ENCODE measurements at regions not wholly inside any gene's neighbourhood (a gene's known extent, or its start where the extent isn't known, plus 50 kb on each side); places are given as distances from the start of the nearest gene placed in this dataset.

DNA sequence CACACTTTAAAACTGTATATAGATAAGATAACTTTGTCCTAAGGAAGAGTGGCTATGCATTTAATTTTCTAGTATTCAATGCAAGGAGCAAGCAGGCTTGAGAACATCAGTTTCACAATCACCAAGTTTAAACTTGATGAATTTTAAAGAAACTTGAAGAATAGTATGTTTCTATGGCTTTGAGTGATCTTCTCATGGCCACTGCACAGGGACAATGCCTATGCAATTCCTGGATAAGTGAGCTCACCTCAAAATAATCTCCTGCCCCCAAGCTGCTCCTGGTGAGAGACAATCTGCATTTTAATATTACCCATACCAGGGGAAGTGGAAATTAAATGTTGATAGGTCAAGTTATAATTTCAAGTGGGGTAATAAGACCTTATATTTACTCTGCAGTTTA lies 376.6 kb upstream of the CBLB start:
- H3K27ac ChIP-seq (ENCODE audit: low read depth in 1 of 2, low read length in 1 of 2): no peak overlapping the region
- H3K36me3 ChIP-seq (ENCODE audit: control insufficient read depth in 2 of 2, insufficient read depth in 2 of 2, low read length in 1 of 2): no peaks in the 10 kb centered on the region
- no peaks in the 10 kb centered on the region for H3K27me3 ChIP-seq (ENCODE audit: control insufficient read depth in 2 of 2, insufficient read depth in 1 of 2, low read length in 1 of 2)
- H3K4me1 ChIP-seq (ENCODE audit: control insufficient read depth in 2 of 2, insufficient read depth in 2 of 2, low read length in 2 of 2): no peaks in the 10 kb centered on the region
- no peak for DNase-seq (ENCODE audit: low read depth in 6 of 9, low spot score in 9 of 9)
- no peak overlapping the region for H3K4me3 ChIP-seq (ENCODE audit: low read length in 2 of 2)
- H3K9me3 ChIP-seq (ENCODE audit: control insufficient read depth in 2 of 2, insufficient read depth in 1 of 2, low read length in 1 of 2): no peaks in the 10 kb centered on the region

- H3K9me3 ChIP-seq (ENCODE audit: control insufficient read depth in 2 of 2, insufficient read depth in 1 of 2, low read length in 1 of 2): peaks cover 0 to 7% of the 10 kb centered on the region in 2 donors
- no peak for DNase-seq (ENCODE audit: low read depth in 6 of 9, low spot score in 9 of 9)
- H3K36me3 ChIP-seq (ENCODE audit: control insufficient read depth in 2 of 2, insufficient read depth in 2 of 2, low read length in 1 of 2): no peaks in the 10 kb centered on the region
- H3K4me3 ChIP-seq (ENCODE audit: low read length in 2 of 2): no peak overlapping the region
- H3K4me1 ChIP-seq (ENCODE audit: control insufficient read depth in 2 of 2, insufficient read depth in 2 of 2, low read length in 2 of 2): no peaks in the 10 kb centered on the region
- 88% methylated on average over 5 of the region's 5 CpGs for WGBS
- no peak overlapping the region for H3K27ac ChIP-seq (ENCODE audit: low read depth in 1 of 2, low read length in 1 of 2)
- no peaks in the 10 kb centered on the region for H3K27me3 ChIP-seq (ENCODE audit: control insufficient read depth in 2 of 2, insufficient read depth in 1 of 2, low read length in 1 of 2)
These were observed 379.3 kb upstream of the CBLB start for GRCh38 chr3:106247902-106248684.

- no peak overlapping the region for H3K27ac ChIP-seq (ENCODE audit: low read depth in 1 of 2, low read length in 1 of 2)
- no peaks in the 10 kb centered on the region for H3K36me3 ChIP-seq (ENCODE audit: control insufficient read depth in 2 of 2, insufficient read depth in 2 of 2, low read length in 1 of 2)
- DNase-seq (ENCODE audit: low read depth in 6 of 9, low spot score in 9 of 9): no peak
- H3K9me3 ChIP-seq (ENCODE audit: control insufficient read depth in 2 of 2, insufficient read depth in 1 of 2, low read length in 1 of 2): peaks cover 0 to 7% of the 10 kb centered on the region in 2 donors
- WGBS: 98% methylated on average over 2 of the region's 2 CpGs
- H3K27me3 ChIP-seq (ENCODE audit: control insufficient read depth in 2 of 2, insufficient read depth in 1 of 2, low read length in 1 of 2): no peaks in the 10 kb centered on the region
- H3K4me1 ChIP-seq (ENCODE audit: control insufficient read depth in 2 of 2, insufficient read depth in 2 of 2, low read length in 2 of 2): no peaks in the 10 kb centered on the region
- no peak overlapping the region for H3K4me3 ChIP-seq (ENCODE audit: low read length in 2 of 2)
These were observed 380.3 kb upstream of the CBLB start for GRCh38 chr3:106249159-106249558.

DNA sequence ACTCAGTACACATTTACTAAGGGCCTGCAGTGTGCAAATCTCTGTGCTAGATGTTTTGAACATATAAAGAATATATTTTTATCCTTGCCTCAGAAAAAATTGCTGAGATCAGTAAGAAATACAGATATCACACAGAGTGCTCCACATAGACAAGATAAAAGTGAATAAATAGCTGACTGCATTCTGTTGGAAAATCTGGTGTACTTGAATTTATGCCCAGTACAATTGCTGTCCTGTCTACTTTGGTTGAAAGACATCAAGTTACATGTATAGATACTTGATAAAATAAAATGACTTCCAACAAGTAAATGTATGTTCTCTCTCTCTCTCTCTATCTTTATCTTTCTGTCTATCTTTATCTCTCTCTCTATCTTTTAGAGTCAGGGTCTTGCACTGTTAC lies 381.2 kb upstream of the CBLB start:
- Histone ChIP-seq H3K4me3 (ENCODE audit: low read length in 2 of 2) (no peak overlapping the region), H3K4me1 (ENCODE audit: control insufficient read depth in 2 of 2, insufficient read depth in 2 of 2, low read length in 2 of 2) (no peaks in the 10 kb centered on the region), H3K27me3 (ENCODE audit: control insufficient read depth in 2 of 2, insufficient read depth in 1 of 2, low read length in 1 of 2) (no peaks in the 10 kb centered on the region), H3K27ac (ENCODE audit: low read depth in 1 of 2, low read length in 1 of 2) (no peak overlapping the region), H3K9me3 (ENCODE audit: control insufficient read depth in 2 of 2, insufficient read depth in 1 of 2, low read length in 1 of 2) (peaks cover 0 to 7% of the 10 kb centered on the region in 2 donors), H3K36me3 (ENCODE audit: control insufficient read depth in 2 of 2, insufficient read depth in 2 of 2, low read length in 1 of 2) (no peaks in the 10 kb centered on the region)
- DNase-seq (ENCODE audit: low read depth in 6 of 9, low spot score in 9 of 9): no peak

DNA sequence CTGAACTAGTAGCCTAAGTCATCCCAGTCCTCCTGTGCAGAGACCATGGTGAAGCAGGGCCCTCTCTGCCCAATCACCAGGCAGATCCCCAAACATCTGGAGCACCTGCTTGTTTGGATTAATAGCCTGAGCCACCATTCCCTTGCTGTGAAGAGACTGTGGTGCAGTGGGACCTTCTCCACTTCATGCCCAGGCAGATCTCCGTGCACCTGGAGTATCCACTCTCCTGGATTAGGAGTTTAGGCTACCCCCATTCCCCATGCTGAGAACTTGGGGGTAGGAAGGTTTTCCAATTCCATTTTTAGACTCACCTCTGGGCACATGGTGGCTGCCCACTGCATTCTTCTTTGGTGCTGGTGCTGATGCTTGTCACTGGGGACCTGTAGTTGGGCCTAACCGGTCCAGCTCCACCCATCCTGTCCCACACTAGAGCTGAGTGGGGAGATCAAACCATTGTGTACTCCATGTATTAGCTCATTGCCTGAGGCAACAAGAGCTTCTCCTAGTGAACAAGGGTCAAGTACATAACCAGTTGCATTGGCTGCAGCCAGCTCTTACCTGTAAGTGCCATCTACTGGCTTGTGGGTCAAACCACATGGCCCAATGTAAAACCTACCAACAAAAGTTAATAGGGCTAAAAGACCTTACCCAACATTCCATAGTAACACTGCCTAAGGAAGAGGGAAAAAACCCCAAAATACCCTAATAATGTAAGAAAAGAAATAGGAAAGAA lies 382.5 kb upstream of the CBLB start:
- DNase-seq (ENCODE audit: low read depth in 6 of 9, low spot score in 9 of 9): no peak
- 95% methylated on average over 2 of the region's 2 CpGs for WGBS
- no peak overlapping the region for H3K4me3 ChIP-seq (ENCODE audit: low read length in 2 of 2)
- no peaks in the 10 kb centered on the region for H3K27me3 ChIP-seq (ENCODE audit: control insufficient read depth in 2 of 2, insufficient read depth in 1 of 2, low read length in 1 of 2)
- H3K27ac ChIP-seq (ENCODE audit: low read depth in 1 of 2, low read length in 1 of 2): no peak overlapping the region
- no peaks in the 10 kb centered on the region for H3K36me3 ChIP-seq (ENCODE audit: control insufficient read depth in 2 of 2, insufficient read depth in 2 of 2, low read length in 1 of 2)
- H3K4me1 ChIP-seq (ENCODE audit: control insufficient read depth in 2 of 2, insufficient read depth in 2 of 2, low read length in 2 of 2): no peaks in the 10 kb centered on the region
- H3K9me3 ChIP-seq (ENCODE audit: control insufficient read depth in 2 of 2, insufficient read depth in 1 of 2, low read length in 1 of 2): peaks cover 0 to 7% of the 10 kb centered on the region in 2 donors

DNA sequence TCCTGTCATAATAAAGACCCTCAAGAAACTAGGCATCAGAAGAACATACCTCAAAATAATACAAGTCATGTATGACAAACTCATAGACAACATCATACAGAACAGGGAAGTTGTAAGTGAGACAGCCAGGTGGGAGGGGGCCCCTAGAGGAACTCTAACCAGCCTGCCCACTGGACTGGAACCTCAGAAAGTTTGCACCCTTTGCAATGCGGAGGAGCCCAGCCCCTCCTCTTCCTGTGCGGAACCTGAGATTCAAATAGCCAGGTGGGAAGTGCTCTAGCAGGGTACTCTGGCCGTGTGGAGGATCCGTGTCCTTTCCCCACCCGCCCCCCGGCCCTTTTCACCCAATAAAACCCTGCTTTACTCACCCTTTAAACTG lies 387.0 kb upstream of the CBLB start:
- no peak overlapping the region for H3K27ac ChIP-seq (ENCODE audit: low read depth in 1 of 2, low read length in 1 of 2)
- peaks cover 0 to 7% of the 10 kb centered on the region in 2 donors for H3K9me3 ChIP-seq (ENCODE audit: control insufficient read depth in 2 of 2, insufficient read depth in 1 of 2, low read length in 1 of 2)
- H3K27me3 ChIP-seq (ENCODE audit: control insufficient read depth in 2 of 2, insufficient read depth in 1 of 2, low read length in 1 of 2): no peaks in the 10 kb centered on the region
- no peak for DNase-seq (ENCODE audit: low read depth in 6 of 9, low spot score in 9 of 9)
- no peak overlapping the region for H3K4me3 ChIP-seq (ENCODE audit: low read length in 2 of 2)
- WGBS: 92% methylated on average over 6 of the region's 6 CpGs
- no peaks in the 10 kb centered on the region for H3K36me3 ChIP-seq (ENCODE audit: control insufficient read depth in 2 of 2, insufficient read depth in 2 of 2, low read length in 1 of 2)
- no peaks in the 10 kb centered on the region for H3K4me1 ChIP-seq (ENCODE audit: control insufficient read depth in 2 of 2, insufficient read depth in 2 of 2, low read length in 2 of 2)

GRCh38 chr3:106256249-106256957 lies 387.6 kb upstream of the CBLB start:
- no peaks in the 10 kb centered on the region for H3K36me3 ChIP-seq (ENCODE audit: control insufficient read depth in 2 of 2, insufficient read depth in 2 of 2, low read length in 1 of 2)
- H3K9me3 ChIP-seq (ENCODE audit: control insufficient read depth in 2 of 2, insufficient read depth in 1 of 2, low read length in 1 of 2): peaks cover 0 to 2% of the 10 kb centered on the region in 2 donors
- DNase-seq (ENCODE audit: low read depth in 6 of 9, low spot score in 9 of 9): no peak
- no peak overlapping the region for H3K27ac ChIP-seq (ENCODE audit: low read depth in 1 of 2, low read length in 1 of 2)
- no peaks in the 10 kb centered on the region for H3K4me1 ChIP-seq (ENCODE audit: control insufficient read depth in 2 of 2, insufficient read depth in 2 of 2, low read length in 2 of 2)
- H3K4me3 ChIP-seq (ENCODE audit: low read length in 2 of 2): no peak overlapping the region
- H3K27me3 ChIP-seq (ENCODE audit: control insufficient read depth in 2 of 2, insufficient read depth in 1 of 2, low read length in 1 of 2): no peaks in the 10 kb centered on the region
- WGBS: 95% methylated on average over 11 of the region's 11 CpGs

GRCh38 chr3:106257172-106257571 lies 388.4 kb upstream of the CBLB start:
- no peak overlapping the region for H3K27ac ChIP-seq (ENCODE audit: low read depth in 1 of 2, low read length in 1 of 2)
- H3K4me3 ChIP-seq (ENCODE audit: low read length in 2 of 2): no peak overlapping the region
- WGBS: 94% methylated on average over 3 of the region's 3 CpGs

DNA sequence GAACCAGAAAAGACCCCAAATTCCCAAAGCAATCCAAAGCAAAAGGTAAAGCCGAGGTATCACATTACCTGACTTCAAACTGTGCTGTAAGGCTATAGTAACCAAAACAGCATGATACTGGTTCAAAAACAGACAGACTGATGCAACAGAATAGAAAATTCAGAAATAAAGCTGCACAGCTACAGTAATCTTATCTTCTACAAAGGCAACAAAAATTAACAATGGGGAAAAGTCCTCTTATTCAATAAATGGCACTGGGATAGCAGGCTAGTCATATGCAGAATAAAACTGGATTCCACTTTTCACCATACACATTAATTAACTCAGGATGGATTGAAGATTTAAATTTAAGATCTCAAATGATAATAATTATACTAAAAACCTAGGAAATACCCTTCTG lies 392.6 kb upstream of the CBLB start:
- no peaks in the 10 kb centered on the region for H3K27me3 ChIP-seq (ENCODE audit: control insufficient read depth in 2 of 2, insufficient read depth in 1 of 2, low read length in 1 of 2)
- no peak overlapping the region for H3K4me3 ChIP-seq (ENCODE audit: low read length in 2 of 2)
- no peak overlapping the region for H3K27ac ChIP-seq (ENCODE audit: low read depth in 1 of 2, low read length in 1 of 2)
- H3K4me1 ChIP-seq (ENCODE audit: control insufficient read depth in 2 of 2, insufficient read depth in 2 of 2, low read length in 2 of 2): no peaks in the 10 kb centered on the region
- WGBS: 96% methylated on average over 1 of the region's 1 CpG
- no peak for DNase-seq (ENCODE audit: low read depth in 6 of 9, low spot score in 9 of 9)
- no peaks in the 10 kb centered on the region for H3K9me3 ChIP-seq (ENCODE audit: control insufficient read depth in 2 of 2, insufficient read depth in 1 of 2, low read length in 1 of 2)
- H3K36me3 ChIP-seq (ENCODE audit: control insufficient read depth in 2 of 2, insufficient read depth in 2 of 2, low read length in 1 of 2): no peaks in the 10 kb centered on the region

More at GRCh38 chr3:106257172-106257571, 388.4 kb upstream of the CBLB start:
- no peak for DNase-seq (ENCODE audit: low read depth in 6 of 9, low spot score in 9 of 9)
- Histone ChIP-seq H3K4me1 (ENCODE audit: control insufficient read depth in 2 of 2, insufficient read depth in 2 of 2, low read length in 2 of 2) (no peaks in the 10 kb centered on the region), H3K36me3 (ENCODE audit: control insufficient read depth in 2 of 2, insufficient read depth in 2 of 2, low read length in 1 of 2) (no peaks in the 10 kb centered on the region), H3K9me3 (ENCODE audit: control insufficient read depth in 2 of 2, insufficient read depth in 1 of 2, low read length in 1 of 2) (no peaks in the 10 kb centered on the region), H3K27me3 (ENCODE audit: control insufficient read depth in 2 of 2, insufficient read depth in 1 of 2, low read length in 1 of 2) (no peaks in the 10 kb centered on the region)
